NCI-H1105 treated with DMSO at 0.1 percent for 48 hours (cell line): ENCODE measurements at regions not wholly inside any gene's neighbourhood (a gene's known extent, or its start where the extent isn't known, plus 50 kb on each side); places are given as distances from the start of the nearest gene placed in this dataset.
"Not testable (repeated sequence)": the region's sequence is repeated elsewhere in the genome, so short reads cannot be mapped to it uniquely, and the experiment has no call there.

Source experiments
- DNase-seq: peaks from one replicate; lab custom pipeline; 2025; lab: John Stamatoyannopoulos, UW

GRCh38 chr1:199626228-199626627, 401.3 kb upstream of the NR5A2 start:
- DNase-seq, result not testable (repeated sequence)

- DNase-seq, result no peak
These were observed 397.9 kb upstream of the NR5A2 start for GRCh38 chr1:199629624-199630023.

GRCh38 chr1:199639453-199639852, 388.1 kb upstream of the NR5A2 start:
- DNase-seq, result peak; percentile 37

GRCh38 chr1:199641531-199641930, 386.0 kb upstream of the NR5A2 start:
- no peak for DNase-seq

GRCh38 chr1:199644912-199645311, 382.6 kb upstream of the NR5A2 start:
- no peak for DNase-seq

GRCh38 chr1:199646761-199647160, 380.7 kb upstream of the NR5A2 start:
- DNase-seq, result no peak

- no peak for DNase-seq
These were observed 370.1 kb upstream of the NR5A2 start for GRCh38 chr1:199657449-199657848.

- no peak for DNase-seq
These were observed 367.4 kb upstream of the NR5A2 start for GRCh38 chr1:199660071-199660470.

- peak; percentile 21 for DNase-seq
These were observed 362.1 kb upstream of the NR5A2 start for GRCh38 chr1:199665371-199665770.

- DNase-seq, result no peak
These were observed 360.4 kb upstream of the NR5A2 start for GRCh38 chr1:199667089-199667488.

- DNase-seq, result no peak
These were observed 357.6 kb upstream of the NR5A2 start for GRCh38 chr1:199669916-199670315.

- no peak for DNase-seq
These were observed 355.8 kb upstream of the NR5A2 start for GRCh38 chr1:199671684-199672083.

- no peak for DNase-seq
These were observed 351.6 kb upstream of the NR5A2 start for GRCh38 chr1:199675937-199676336.

- no peak for DNase-seq
These were observed 348.7 kb upstream of the NR5A2 start for GRCh38 chr1:199678771-199679170.

GRCh38 chr1:199682081-199682480, 345.4 kb upstream of the NR5A2 start:
- no peak for DNase-seq

GRCh38 chr1:199684686-199685273, 342.7 kb upstream of the NR5A2 start:
- DNase-seq, result peak; percentile 86

GRCh38 chr1:199685369-199685768, 342.1 kb upstream of the NR5A2 start:
- DNase-seq, result no peak

- no peak for DNase-seq
These were observed 340.2 kb upstream of the NR5A2 start for GRCh38 chr1:199687321-199687720.

GRCh38 chr1:199688133-199688676, 339.3 kb upstream of the NR5A2 start:
- no peak for DNase-seq

- DNase-seq, result no peak
These were observed 338.7 kb upstream of the NR5A2 start for GRCh38 chr1:199688774-199689173.

- DNase-seq, result no peak
These were observed 337.0 kb upstream of the NR5A2 start for GRCh38 chr1:199690496-199690895.

GRCh38 chr1:199691540-199691939, 336.0 kb upstream of the NR5A2 start:
- no peak for DNase-seq

- no peak for DNase-seq
These were observed 333.8 kb upstream of the NR5A2 start for GRCh38 chr1:199693724-199694123.

GRCh38 chr1:199696225-199696624, 331.3 kb upstream of the NR5A2 start:
- no peak for DNase-seq
